GM18861 (cell line): ENCODE measurements at regions not wholly inside any gene's neighbourhood (a gene's known extent, or its start where the extent isn't known, plus 50 kb on each side); places are given as distances from the start of the nearest gene placed in this dataset.

Experiments
- ATAC-seq: cut with Tn5 transposase; IDR thresholded peaks from one replicate; pipeline ENCODE4 v1.9.1; 2021; ENCODE audit not compliant: unreplicated experiment

DNA sequence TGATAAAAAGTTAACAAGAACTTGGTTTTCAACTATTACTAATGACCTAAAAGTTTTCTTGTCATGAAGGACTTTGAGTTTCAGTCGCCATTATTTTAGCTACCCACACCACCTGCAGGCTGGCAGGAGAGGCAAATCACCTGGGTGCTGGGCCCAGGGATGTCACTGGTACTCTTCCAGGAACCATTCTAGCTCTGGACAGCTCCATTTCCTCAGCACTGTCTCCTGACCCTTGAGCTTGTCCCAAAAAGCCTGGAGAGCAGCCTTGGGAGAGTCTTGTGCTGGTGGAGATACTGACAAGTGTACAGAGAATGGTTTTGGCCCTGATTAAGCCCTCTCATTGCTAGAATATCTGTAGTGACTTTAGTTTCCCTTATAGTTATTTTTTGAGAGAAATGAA is 1924.1 kb upstream of the WWC1 start:
- no peak for ATAC-seq

DNA sequence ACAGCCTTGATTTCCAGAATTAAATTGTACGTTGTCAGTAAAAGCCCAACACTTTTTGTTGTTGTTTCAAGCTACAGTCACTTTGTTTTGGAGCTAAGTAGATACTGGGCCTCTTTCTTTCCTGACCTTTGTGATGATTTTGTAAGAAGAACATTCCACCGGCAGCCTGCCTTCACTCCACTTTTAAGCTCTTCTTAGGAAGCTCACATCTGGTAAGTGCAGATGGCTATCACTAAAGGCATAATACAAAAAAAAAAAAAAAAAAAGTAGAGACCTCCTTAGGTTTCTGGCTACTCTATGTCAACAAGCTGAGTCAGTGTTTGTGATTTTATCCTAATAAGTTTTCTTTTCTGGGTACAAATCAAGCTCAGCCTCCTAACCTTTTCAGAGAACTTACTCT is 1922.1 kb upstream of the WWC1 start:
- ATAC-seq, result no peak

DNA sequence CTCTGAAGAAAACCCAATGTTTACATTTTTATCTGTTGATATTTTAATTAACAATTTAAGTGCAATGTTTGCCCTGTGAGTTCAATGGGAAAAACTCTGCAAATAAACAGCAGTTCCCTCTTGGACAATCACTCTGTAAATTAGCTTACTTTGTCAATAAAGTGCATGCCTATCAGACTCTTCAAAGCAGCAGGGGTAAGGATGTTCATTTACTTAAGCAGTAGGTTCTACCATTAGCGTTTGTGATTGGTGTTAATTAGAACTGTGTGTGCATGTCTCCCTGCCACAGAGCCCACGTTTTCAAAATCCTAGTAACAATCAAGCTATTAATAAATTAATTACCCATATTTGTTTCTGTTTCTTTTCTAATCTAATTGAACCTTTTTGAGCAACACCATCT is 1921.6 kb upstream of the WWC1 start:
- ATAC-seq, result no peak

DNA sequence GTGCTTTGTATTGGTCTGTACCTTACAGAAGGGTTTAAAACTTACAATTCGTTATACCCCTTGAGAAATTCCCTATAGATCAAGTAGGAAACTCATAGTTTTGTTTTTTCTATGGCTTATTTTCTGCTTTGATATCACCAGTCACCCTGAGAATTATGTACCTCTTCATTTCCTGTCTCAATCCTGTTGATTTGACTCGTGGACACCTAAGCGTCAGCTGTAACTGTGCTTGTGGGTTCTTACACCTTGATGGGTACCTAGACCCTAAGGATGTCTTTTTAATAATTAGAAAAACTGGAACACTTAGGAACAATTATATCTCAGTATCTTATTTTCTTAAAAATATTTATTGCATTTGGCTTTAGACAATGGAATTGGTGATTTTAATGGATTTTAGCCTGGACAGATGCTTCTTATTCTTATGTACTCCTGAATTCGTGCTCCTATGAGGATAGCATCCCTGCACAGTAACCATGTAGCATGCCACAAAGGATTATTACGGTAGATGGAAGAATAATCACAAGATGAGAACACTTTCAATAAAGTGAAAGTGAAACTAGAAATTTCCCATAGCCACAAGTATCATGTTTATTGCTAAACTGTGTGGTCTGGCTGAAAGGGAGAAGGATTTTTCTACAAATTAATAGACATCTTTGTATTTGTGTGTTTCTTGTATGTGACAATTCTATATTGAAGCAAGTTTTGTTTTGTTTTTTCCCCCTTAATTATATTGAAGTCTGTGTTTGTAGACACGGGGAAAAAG is 1920.3 kb upstream of the WWC1 start:
- ATAC-seq, result no peak

DNA sequence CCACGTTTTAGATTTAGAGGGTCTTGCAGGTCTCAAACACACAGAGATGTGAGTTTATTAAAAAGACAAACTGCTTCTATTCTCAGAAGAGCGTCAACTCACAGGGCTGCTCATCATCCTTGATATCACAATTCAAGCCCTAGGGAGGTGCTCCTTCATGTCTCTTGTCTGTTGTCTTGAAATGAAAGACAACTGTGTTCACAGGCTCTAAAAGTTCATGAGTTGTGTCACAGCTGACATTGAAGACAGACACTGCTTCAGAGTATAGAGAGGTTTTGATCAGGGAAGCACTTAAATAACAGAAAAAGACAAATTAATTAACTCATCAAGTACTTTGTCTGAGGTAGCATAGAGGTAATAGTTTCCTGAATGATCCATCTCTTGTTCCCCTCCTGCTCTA is 1917.6 kb upstream of the WWC1 start:
- no peak for ATAC-seq

DNA sequence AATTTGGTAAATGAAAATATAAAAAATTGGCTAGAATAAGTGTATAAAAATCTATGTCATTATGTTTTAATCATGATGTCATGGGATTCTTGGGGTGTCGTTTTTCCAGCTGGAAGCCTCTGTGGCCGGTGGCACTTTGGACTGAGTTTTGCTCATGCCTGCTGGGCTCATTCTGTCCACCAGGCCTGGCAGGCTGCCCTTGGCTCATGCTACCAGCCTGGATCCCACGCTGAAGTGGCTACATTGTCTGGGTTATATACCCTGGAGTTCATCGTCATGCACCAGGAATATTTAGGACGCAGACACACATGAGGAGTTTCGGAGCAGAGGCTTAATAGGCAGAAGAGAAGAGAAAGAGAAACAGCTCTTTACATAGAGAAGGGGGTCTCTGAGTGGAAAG is 1913.7 kb upstream of the WWC1 start:
- no peak for ATAC-seq

DNA sequence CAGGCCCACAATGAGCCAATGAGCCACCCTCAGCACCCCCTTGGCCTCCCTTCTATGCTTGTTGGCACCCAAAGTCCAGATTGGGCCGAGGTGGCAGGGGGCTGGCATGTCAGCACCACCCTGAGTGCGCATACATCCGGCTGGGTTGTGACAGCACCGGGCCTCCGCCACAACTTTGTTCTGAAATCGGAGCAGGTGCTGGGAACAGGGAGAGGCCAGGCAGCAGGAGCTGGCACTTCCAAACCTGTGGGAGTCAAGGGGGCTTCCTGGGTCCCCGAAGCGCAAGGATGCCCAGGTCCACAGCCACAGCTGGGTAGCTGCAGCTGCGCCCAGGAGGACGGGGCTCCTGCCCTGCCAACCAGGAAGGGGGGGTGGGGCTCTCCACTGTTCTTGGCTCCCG is 1911.9 kb upstream of the WWC1 start:
- no peak for ATAC-seq

DNA sequence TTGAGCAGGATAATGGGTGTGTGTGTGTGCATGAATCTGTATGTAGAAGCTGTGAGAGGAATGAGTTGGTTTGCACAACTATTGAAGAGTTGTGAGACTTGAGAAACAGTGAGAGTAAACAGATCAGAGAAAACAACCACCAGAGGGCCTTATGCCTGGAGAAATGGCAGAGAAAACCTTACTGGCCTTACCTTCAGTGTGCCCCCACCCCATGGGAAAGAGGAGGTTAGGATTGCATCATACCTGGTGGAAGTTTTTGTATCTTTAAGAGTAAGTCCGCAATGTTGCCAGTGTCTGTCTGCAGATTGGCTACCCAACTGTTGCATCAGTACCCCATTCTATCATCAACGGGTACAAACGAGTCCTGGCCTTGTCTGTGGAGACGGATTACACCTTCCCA is 1909.4 kb upstream of the WWC1 start:
- no peak for ATAC-seq

DNA sequence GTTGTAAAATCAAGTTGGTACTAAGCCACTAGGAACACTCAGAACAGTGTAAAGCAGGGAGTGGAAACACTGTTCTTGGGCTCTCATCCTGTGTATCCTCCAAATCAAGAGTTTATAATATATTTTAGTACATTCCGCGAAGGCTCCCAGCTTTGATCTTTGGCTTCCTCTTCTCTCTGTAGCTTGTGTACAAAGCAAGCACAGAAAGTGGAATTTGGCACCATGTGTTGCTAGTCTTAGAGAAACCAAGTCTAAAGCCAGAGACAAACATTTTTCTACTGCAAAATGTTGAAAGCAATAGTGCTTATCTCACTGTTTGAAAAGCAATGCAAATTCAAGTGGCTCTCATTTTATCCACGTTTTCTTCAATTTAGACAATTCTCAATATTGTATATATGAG is 1893.3 kb upstream of the WWC1 start:
- no peak for ATAC-seq

DNA sequence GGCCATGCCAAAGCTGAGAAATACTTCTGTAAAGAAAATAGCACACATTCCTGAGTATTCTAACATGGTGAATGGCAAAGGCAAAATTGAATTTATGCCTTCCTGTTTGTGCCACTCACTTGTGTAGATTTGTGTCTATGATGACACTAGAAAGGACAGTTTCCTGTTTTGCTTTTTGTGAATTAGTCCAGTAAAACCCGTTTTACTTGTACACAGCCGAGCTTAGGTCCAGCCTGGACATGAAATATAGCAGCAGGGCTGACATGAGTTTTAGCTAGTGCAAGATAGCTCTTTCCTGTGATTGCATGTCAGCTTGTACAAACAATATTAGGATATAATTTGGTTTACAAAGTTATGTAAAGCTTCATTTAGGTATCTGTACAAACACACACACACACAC is 1891.7 kb upstream of the WWC1 start:
- ATAC-seq, result no peak

DNA sequence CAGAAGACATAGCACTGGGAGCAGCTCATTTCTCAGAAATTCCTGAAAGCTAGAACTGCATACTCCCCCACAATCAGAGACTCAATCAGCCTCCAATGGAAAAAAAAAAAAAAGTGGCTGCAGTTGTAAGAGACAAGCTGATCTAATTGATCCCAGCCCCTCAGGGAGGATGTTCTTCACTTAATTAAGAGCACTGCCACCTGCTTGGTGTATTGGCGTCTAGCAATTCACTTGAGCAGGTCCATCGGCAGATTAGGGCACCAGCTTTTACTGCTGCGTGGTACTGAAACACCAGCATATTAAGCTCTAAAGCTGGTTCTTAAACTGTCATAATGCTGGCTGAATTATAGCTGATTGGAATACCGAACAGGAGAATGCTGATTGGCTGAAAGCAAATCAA is 1890.1 kb upstream of the WWC1 start:
- ATAC-seq, result no peak

DNA sequence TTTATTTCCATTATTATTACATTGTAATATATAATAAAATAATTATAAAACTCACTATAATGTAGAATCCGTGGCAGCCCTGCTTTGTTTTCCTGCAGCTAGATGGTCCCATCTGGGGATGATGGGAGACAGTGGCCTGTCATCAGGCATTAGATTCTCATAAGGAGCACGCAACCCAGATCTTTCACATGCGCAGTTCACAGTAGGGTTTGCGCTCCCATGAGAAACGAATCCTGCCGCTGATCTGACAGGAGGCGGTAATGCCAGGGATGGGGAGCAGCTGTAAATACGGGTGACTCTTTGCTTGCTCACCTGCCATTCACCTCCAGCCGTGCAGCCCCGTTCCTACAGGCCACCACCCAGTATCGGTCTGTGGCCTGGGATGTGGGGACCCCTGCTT is 1879.3 kb upstream of the WWC1 start:
- ATAC-seq, result no peak

DNA sequence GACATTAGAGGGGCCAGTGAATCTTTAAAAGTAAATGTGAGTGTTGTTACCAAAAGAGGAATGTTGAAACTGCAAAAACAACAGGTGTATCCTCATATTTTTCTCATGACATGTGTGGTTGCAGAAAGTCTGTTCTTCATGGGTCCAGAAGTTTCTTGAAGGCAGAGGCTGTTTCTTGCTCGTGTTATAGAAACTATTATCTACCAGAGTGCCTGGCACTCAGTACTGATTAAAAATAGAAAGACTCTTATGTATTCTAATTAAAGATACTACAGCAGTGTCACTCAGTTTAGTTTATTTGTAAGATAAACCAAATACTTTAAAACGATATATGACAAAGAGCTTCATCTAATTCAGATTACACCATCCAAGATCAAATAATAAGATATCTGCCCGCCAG is 1864.2 kb upstream of the WWC1 start:
- ATAC-seq, result no peak

DNA sequence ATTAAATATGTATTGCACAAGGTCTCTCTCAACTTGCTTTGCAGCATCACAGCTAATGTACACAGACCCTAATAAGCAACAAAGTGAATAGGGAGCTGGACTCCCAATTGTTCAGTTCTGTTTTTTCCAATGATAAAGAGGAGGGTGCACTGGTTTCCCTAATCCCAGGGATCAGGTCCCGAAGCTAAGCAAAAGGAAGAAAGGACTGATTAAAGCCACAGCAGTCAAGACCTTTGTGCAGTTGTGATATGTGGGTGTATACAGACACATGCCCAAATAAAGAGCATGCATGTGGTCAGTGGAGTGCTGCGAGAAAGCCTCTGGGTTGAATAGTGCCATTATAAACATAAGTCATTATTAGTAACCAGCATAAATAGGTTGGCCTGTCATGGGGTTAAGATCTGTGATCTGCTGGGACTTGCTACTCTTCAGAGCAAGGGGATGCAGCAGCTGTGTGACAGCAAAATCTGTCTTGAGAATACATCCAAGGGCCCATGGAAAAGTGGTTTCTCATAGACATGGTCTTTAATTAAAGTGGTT is 1863.1 kb upstream of the WWC1 start:
- no peak for ATAC-seq

DNA sequence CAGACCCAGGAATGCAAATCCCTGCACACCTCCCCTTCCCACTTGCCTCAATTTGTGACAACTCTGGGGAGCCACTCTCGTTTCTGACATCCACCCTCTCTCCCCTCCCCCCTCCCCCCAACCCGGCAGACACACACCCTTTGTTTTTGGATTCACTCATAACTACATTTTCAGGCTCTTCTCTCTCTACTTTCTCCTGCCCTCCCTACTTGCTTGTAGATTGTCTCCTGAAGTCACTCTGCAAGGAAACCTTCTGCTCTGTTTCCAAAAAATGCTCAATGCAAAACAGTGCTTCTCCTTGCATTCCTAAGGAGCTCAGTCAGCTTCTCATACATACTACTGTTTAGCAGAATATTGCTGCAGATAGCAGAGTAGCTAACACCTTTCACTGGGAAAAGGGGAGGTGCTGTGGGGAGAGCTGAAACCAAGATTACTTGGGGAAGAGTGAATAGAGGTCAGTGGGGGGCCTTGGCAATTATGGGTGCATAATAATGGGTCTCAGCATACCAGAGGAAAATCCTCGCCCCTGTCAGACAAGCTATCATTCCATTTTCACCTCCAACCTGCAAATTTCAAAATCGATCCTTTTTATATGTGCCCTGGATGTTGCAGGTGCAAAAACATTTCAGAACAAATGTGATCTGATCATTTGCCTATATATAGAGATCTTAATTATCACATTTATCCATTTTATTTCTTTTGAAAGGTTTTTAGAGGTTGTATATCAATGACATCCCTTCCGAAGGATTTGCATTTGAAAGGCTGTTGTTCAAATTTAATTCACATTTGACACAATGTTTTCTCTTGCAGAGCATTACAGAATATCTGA is 1860.7 kb upstream of the WWC1 start:
- no peak for ATAC-seq

DNA sequence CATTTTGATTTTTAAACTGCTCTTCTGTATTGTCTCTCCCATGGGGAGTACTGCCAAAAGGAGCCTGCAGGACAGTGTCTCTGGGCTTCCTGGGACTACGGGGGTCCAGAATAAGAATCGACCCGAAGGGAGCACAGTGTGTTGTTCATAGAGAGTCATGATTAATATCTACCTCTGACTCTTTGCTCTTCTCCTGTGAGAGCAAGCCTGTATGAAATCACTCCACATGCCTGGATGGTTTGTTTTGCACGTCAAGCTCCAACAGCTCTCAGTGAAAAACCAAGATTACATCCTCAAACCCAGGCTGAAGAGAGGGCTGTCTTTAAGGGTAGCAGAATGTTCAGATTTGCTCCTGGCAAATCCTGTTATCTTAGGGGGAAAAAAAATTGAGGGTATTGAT is 1860.0 kb upstream of the WWC1 start:
- ATAC-seq, result no peak

DNA sequence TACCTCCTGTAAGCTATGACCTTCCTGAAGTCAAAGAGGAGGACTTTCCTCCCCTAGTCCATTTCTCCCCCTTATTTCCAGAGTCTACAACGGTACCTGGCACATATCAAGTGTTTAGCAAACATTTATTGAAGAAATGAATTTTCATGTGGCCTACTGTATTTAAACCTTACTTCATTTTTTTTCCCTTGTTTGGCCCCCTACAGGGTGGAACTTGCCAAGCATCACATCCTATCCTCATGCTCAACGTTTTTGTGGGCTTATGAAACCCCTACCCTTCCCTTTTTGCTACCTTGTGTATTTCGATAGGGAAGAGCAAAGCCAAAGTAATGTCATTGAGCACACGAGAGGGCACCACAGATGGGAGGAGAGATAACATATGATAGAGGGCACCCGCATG is 1857.8 kb upstream of the WWC1 start:
- ATAC-seq, result no peak

DNA sequence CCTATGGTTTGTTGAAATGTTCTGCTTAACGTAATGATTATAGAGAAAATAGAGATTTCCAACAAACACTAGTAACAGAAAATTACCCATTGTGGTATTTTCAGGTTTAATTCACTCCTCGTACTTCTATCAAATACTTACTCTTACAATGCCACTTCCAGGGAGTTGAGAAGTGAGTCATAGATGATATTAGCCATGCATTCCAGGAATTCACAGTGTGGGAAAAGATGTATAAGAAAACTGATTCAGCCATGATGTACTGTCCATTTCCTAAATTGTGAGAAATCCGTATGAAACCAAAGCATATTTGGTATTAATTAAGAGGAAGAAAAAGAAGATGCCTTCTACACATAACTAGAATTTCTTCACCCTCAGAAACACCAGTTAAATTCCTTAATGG is 1854.6 kb upstream of the WWC1 start:
- ATAC-seq, result no peak

DNA sequence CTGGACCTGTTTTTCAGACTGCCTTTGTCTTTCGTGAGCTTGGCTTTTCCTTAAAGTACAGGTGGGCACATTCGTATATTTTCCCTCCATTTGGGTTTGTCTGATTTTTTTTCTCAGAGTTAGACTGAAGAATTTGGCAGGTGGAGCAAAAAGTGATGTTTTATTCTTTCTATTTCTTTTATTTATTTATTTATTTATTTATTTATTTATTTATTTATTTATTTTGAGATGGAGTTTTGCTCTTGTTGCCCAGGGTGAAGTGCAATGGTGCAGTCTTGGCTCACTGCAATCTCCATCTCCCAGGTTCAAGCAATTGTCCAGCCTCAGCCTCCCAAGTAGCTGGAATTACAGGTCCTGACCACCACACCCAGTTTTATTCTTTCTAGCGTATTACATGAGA is 1805.1 kb upstream of the WWC1 start:
- no peak for ATAC-seq

DNA sequence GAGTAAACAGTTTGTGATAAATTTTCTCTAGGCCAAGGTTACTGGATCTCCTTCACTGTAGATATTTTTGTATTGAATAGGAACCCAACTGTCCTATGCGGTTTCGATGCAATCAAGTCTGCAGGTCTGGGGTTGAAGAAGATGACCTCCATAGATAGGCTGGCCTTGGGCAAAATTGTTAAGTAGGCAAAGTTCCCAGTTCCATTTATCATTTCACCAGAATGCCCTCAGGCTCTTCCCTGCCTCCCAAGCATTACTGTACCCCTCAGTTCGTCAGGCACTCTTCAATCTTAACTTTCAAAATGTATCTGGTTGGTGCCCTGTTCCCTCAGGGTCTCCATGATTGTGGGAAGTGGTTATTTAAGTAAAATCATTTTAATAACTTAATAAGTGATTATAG is 1802.9 kb upstream of the WWC1 start:
- no peak for ATAC-seq

DNA sequence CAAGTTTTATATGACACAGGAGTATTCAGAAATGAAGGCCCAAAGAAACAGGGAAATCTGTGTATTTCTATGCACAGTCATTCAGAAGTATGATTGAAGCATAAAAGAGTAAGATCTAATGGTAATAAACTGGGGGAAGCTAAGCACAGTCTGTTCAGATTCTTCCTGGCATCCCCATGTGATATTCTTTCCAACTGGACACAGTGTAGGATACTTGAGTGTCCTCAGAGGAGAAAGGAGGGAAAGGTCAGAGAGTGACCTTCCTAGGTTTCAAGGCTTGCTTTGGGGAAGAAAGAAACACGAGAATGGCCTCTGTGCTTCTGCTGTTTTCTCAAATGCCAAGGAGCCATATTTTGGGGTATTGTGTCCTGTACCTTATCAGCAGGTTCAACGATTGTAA is 1798.4 kb upstream of the WWC1 start:
- ATAC-seq, result no peak

DNA sequence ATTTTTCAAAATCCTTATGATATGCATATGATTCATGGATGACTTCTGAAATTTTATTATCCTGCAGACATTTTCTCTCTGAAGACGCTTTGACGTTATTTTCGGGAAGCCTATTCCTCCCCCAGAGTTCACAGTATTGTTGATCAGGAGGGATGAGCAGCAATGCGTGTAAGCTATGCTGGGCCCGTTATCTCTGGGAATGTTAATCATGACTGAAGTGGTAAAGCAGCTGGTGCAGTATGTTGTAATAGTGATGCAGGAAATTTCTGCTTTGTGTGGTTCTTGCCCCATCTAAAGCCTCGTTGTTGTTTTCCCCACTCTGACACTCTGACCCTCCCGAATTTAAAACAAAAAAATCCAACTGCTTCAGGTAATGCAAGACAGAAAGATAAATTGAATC is 1797.8 kb upstream of the WWC1 start:
- ATAC-seq, result no peak
